OCI-LY1 (cell line): ENCODE measurements at regions not wholly inside any gene's neighbourhood (a gene's known extent, or its start where the extent isn't known, plus 50 kb on each side); places are given as distances from the start of the nearest gene placed in this dataset.

Experiments used
- CTCF ChIP-seq: fragments of 200-600 bp; sonication (generic), shearing (Covaris generic); IDR thresholded peaks from 2 replicates; pipeline ENCODE4 v1.5.1; 2017; ENCODE audit warnings: mild to moderate bottlenecking, antibody characterized with exemption, low read length, moderate library complexity, mixed read lengths
- EZH2 ChIP-seq: fragments of 200-600 bp; sonication (generic), shearing (Covaris generic); IDR thresholded peaks from 2 replicates; pipeline ENCODE4 v1.8.0; 2017; ENCODE audit warnings: borderline replicate concordance, mixed run types, mild to moderate bottlenecking, antibody characterized with exemption, low read length, moderate library complexity, mixed read lengths

GRCh38 chr5:102625468-102625867 is 126.7 kb upstream of the SLCO6A1 start:
- TF ChIP-seq CTCF (no peak), EZH2 (no peak)
